Transverse colon (tissue), 4 donors: ENCODE measurements at regions not wholly inside any gene's neighbourhood (a gene's known extent, or its start where the extent isn't known, plus 50 kb on each side); places are given as distances from the start of the nearest gene placed in this dataset.

ENCODE experiments used
- DNase-seq: peaks from one replicate; pipeline ENCODE4 v3.0.0-alpha.2; 2019
- H3K27ac ChIP-seq, 4 donors: fragments of 200-600 bp; sonication (generic); 2 replicates each; pipeline ENCODE4 v1.5.1; 2016 to 2018; ENCODE audit warnings: inconsistent platforms in 4 of 4
- H3K27me3 ChIP-seq: fragments of 200-600 bp; sonication (generic); 2 replicates; pipeline ENCODE4 v1.5.1; 2017; ENCODE audit warnings: inconsistent platforms
- H3K36me3 ChIP-seq, 4 donors: fragments of 200-600 bp; sonication (generic); 2 replicates each; pipeline ENCODE4 v1.5.1; 2017 to 2019; ENCODE audit warnings: inconsistent platforms in 4 of 4
- H3K4me1 ChIP-seq, 4 donors: fragments of 200-600 bp; sonication (generic); 2 replicates each; pipeline ENCODE4 v1.5.1; 2017 to 2020; ENCODE audit warnings: inconsistent platforms in 4 of 4
- H3K4me3 ChIP-seq, 4 donors: fragments of 200-600 bp; sonication (generic); 1 replicate in 1 of 4; 2 replicates in 3 of 4; pipeline versions ENCODE4 v1.5.1 to v1.6.1; 2017 to 2019; ENCODE audit warnings: inconsistent platforms in 4 of 4
- H3K9me3 ChIP-seq, 2 donors: fragments of 200-600 bp; sonication (generic); 2 replicates each; pipeline ENCODE4 v1.5.1; 2017 to 2019; ENCODE audit warnings: inconsistent platforms in 2 of 2
- CTCF ChIP-seq, 5 experiments: fragments of 200-600 bp in 3 of 5; fragments of 450-650 bp in 2 of 5; sonication (generic) in 3 of 5; IDR thresholded peaks; 1 replicate in 2 of 5; 2 replicates in 3 of 5; pipeline ENCODE4 v1.5.1; 2016 to 2017; ENCODE audit warnings: antibody characterized with exemption in 5 of 5, inconsistent platforms in 3 of 5, mild to moderate bottlenecking in 2 of 5, moderate library complexity in 1 of 5
- EP300 ChIP-seq: sonication (generic); formaldehyde crosslinking; IDR thresholded peaks from one replicate; pipeline ENCODE4 v1.6.1; 2017; ENCODE audit warnings: antibody characterized with exemption, low read depth
- POLR2A ChIP-seq: fragments of 450-650 bp; IDR thresholded peaks from one replicate; pipeline ENCODE4 v1.6.1; 2016; ENCODE audit warnings: antibody characterized with exemption, mild to moderate bottlenecking, moderate library complexity
- POLR2AphosphoS5 ChIP-seq, 3 donors: sonication (generic); formaldehyde crosslinking; IDR thresholded peaks; one replicate each; pipeline ENCODE4 v1.6.1; 2016; ENCODE audit warnings: antibody characterized with exemption in 3 of 3
- WGBS, 2 donors: methylation state at CpG; one replicate each; pipeline ENCODE4 v1.1.5; 2018; ENCODE audit warnings: low coverage in 1 of 2; 5-methylcytosine and 5-hydroxymethylcytosine counted together
- in situ Hi-C, 4 donors: fragments of 200-750 bp; cut with MboI; loops; one replicate each; pipeline versions ENCODE4 v1.15.0 to v1.15.1; 2017; ENCODE audit warnings: low sequenced_read_pairs in 3 of 4, low pct_ligation_motif_present in 1 of 4, low pct_unique_long_range_greater_than_20kb in 1 of 4
- intact Hi-C: fragments of 100-400 bp; cut with DNase I; formaldehyde crosslinking; loops from one replicate; pipeline ENCODE4 v1.15.1; 2023; ENCODE audit warnings: low total_unique reads

GRCh38 chr18:59041819-59042815 lies 97.6 kb upstream of the SEC11C start:
- intact Hi-C loops (no loop called here), in situ Hi-C loops (no loop called here)
- H3K4me3 ChIP-seq: no peak overlapping the region
- WGBS, 2 donors: 62 to 66% methylated on average over 7 to 10 of the region's 10 CpGs
- H3K9me3 ChIP-seq: no peaks in the 10 kb centered on the region
- TF ChIP-seq CTCF (IDR thresholded peaks at IDR 0.05) (no peak), POLR2AphosphoS5 (IDR thresholded peaks at IDR 0.05) (no peak), POLR2A (no peak), EP300 (no peak)
- H3K36me3 ChIP-seq: no peaks in the 10 kb centered on the region
- no peaks in the 10 kb centered on the region for H3K27me3 ChIP-seq
- peak overlapping the region in 2 of 4 donors; percentile 6 to 27 for H3K27ac ChIP-seq
- DNase-seq: no peak
- H3K4me1 ChIP-seq: peaks cover 0 to 9% (median 7%) of the 10 kb centered on the region in 4 donors

GRCh38 chr18:59044855-59045254 lies 94.8 kb upstream of the SEC11C start:
- no peak for DNase-seq
- H3K36me3 ChIP-seq: no peaks in the 10 kb centered on the region
- TF ChIP-seq POLR2A: no peak
- TF ChIP-seq POLR2AphosphoS5 (IDR thresholded peaks at IDR 0.05): no peak
- no peak for TF ChIP-seq CTCF (IDR thresholded peaks at IDR 0.05)
- no peak for TF ChIP-seq EP300
- in situ Hi-C loops (no loop called here), intact Hi-C loops (no loop called here)
- no peak overlapping the region for H3K27ac ChIP-seq
- no peak overlapping the region for H3K4me3 ChIP-seq
- H3K27me3 ChIP-seq: no peaks in the 10 kb centered on the region
- 64 to 86% methylated on average over 5 to 6 of the region's 6 CpGs for WGBS, 2 donors
- no peaks in the 10 kb centered on the region for H3K9me3 ChIP-seq
- peaks cover 0 to 9% (median 7%) of the 10 kb centered on the region in 4 donors for H3K4me1 ChIP-seq

GRCh38 chr18:59047321-59048047 lies 92.2 kb upstream of the SEC11C start:
- no peak for DNase-seq
- peaks cover 0 to 3% (median under 1%) of the 10 kb centered on the region in 4 donors for H3K4me1 ChIP-seq
- H3K27me3 ChIP-seq: no peaks in the 10 kb centered on the region
- no peaks in the 10 kb centered on the region for H3K36me3 ChIP-seq
- in situ Hi-C loops (no loop called here), intact Hi-C loops (no loop called here)
- no peak overlapping the region for H3K27ac ChIP-seq
- 92 to 100% methylated on average over 2 of the region's 2 CpGs for WGBS, 2 donors
- no peaks in the 10 kb centered on the region for H3K9me3 ChIP-seq
- H3K4me3 ChIP-seq: no peak overlapping the region
- no peak for TF ChIP-seq POLR2AphosphoS5 (IDR thresholded peaks at IDR 0.05)
- no peak for TF ChIP-seq CTCF (IDR thresholded peaks at IDR 0.05)
- TF ChIP-seq EP300: no peak
- no peak for TF ChIP-seq POLR2A

GRCh38 chr18:59048048-59048363 lies 91.7 kb upstream of the SEC11C start:
- intact Hi-C loops (no loop called here), in situ Hi-C loops (no loop called here)
- H3K27ac ChIP-seq: no peak overlapping the region

More at GRCh38 chr18:59048048-59048363, 91.7 kb upstream of the SEC11C start:
- Histone ChIP-seq H3K9me3 (no peaks in the 10 kb centered on the region), H3K27me3 (no peaks in the 10 kb centered on the region), H3K36me3 (no peaks in the 10 kb centered on the region), H3K4me3 (no peak overlapping the region), H3K4me1 (peaks cover 0 to 1% (median 0%) of the 10 kb centered on the region in 4 donors)
- WGBS, 2 donors: 84 to 85% methylated on average over 7 to 9 of the region's 9 CpGs
- TF ChIP-seq POLR2AphosphoS5 (IDR thresholded peaks at IDR 0.05) (no peak), EP300 (no peak), CTCF (IDR thresholded peaks at IDR 0.05) (no peak), POLR2A (no peak)
- no peak for DNase-seq
